OCI-LY1 (cell line): ENCODE measurements at regions not wholly inside any gene's neighbourhood (a gene's known extent, or its start where the extent isn't known, plus 50 kb on each side); places are given as distances from the start of the nearest gene placed in this dataset.

Source experiments
- CTCF ChIP-seq: fragments of 200-600 bp; sonication (generic), shearing (Covaris generic); IDR thresholded peaks from 2 replicates; pipeline ENCODE4 v1.5.1; 2017; ENCODE audit warnings: mild to moderate bottlenecking, antibody characterized with exemption, low read length, moderate library complexity, mixed read lengths
- EZH2 ChIP-seq: fragments of 200-600 bp; sonication (generic), shearing (Covaris generic); IDR thresholded peaks from 2 replicates; pipeline ENCODE4 v1.8.0; 2017; ENCODE audit warnings: borderline replicate concordance, mixed run types, mild to moderate bottlenecking, antibody characterized with exemption, low read length, moderate library complexity, mixed read lengths

DNA sequence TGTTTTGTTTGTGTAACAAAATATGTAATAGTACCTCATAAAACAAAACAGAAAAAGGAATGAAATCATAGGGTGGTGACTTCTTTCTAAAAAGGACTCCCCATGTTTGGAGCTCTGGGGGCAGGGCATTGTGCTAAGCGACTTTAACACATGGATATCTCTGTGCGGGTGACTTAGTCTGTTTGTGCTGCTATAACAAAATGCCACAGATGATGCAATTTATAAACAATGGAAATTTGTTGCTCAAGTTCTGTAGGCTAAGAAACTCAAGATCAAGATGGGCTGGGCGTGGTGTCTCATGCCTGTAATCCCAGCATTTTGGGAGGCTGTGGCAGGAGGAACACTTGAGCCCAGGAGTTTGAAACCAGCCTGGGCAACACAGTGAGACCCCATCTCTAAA, 85.4 kb upstream of the SIM2 start:
- TF ChIP-seq CTCF (no peak), EZH2 (no peak)
